Breast epithelium (tissue), 3 donors: ENCODE measurements at regions not wholly inside any gene's neighbourhood (a gene's known extent, or its start where the extent isn't known, plus 50 kb on each side); places are given as distances from the start of the nearest gene placed in this dataset.

Source experiments
- CTCF ChIP-seq, 3 donors: fragments of 450-650 bp; IDR thresholded peaks; one replicate each; pipeline ENCODE4 v1.5.1; 2016 to 2017; ENCODE audit warnings: antibody characterized with exemption in 3 of 3, mild to moderate bottlenecking in 3 of 3, moderate library complexity in 3 of 3
- POLR2AphosphoS5 ChIP-seq, 3 donors: sonication (generic); formaldehyde crosslinking; IDR thresholded peaks; one replicate each; pipeline ENCODE4 v1.6.1; 2017; ENCODE audit warnings: antibody characterized with exemption in 3 of 3

DNA sequence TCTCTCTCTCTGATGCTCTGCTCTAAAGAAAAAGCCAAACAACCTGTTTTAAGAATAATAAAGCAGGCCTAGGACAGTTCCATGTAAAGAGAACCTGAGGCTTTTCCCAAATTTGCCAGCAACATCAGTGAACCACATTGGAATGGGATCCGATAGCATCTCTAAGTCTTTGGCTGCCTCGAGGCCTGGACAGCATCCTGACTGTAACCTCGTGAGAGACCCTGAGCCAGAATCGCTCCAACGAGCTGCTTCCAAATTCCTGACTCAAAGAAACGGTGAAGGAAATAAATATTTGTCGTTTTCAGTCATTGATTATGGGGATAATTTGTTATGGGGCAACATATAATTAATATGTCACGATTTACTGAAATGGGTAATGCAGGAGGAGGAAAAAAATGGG, 1012.8 kb downstream of the ROBO2 start:
- TF ChIP-seq CTCF (IDR thresholded peaks at IDR 0.05), result no peak
- TF ChIP-seq POLR2AphosphoS5 (IDR thresholded peaks at IDR 0.05), result no peak
